ENCODE measurements at regions not wholly inside any gene's neighbourhood (a gene's known extent, or its start where the extent isn't known, plus 50 kb on each side); places are given as distances from the start of the nearest gene placed in this dataset.
A peak's percentile ranks its signal among the peaks of the same experiment; 100 is the strongest.

GRCh38 chr5:134063188-134063820 lies 51.2 kb upstream of the TCF7 start:
- Histone ChIP-seq H3K27me3 (ENCODE audit: control insufficient read depth, insufficient read depth) (no peaks in the 10 kb centered on the region), H3K9me3 (ENCODE audit: control insufficient read depth, low read length) (no peaks in the 10 kb centered on the region), H3K4me1 (ENCODE audit: control insufficient read depth, insufficient read depth, low read length) (no peaks in the 10 kb centered on the region), H3K27ac (ENCODE audit: low read length) (no peak overlapping the region), H3K4me3 (ENCODE audit: low read length) (no peak overlapping the region)
- 53% methylated on average over 3 of the region's 3 CpGs for WGBS
- DNase-seq (no peak), ATAC-seq (peak in 1 of 2 donors; percentile 47)
- intact Hi-C loops (cut with DNase I) = no loop called here

DNA sequence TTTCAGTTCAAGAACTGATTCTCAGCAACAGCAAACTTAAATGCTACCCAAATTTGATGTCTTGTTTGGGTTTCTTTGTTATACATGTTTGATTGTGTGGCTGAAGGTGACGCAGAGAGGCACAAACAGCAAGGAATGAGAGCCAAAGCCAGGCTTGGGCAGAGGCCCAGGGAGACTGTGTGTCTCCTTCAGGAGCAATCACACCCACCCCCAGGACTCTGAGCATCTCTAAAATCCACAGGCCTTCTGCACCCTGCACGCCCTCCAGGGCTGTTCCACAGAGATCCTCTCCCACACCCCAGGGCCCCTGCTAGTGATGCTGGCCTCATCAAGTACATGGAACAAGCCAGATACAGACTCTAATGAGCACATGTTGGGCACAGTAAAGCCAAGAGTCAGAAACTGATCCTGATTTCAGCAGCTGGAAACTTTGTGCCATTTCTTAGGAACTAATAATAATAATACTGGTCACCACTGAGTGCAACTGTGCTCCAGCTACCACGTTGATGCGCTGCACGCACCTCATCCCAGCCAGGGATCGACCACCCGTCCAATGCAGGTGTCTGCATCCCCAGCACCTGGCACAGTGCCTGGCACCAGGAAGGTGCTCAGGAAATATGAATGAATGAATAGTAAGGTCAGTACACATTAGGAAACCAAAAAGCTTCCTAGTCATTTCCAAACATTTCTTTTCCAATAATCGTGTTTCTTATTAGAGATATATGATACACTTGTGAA lies 54.6 kb upstream of the TCF7 start:
- no peak for DNase-seq
- H3K4me1 ChIP-seq (ENCODE audit: control insufficient read depth, insufficient read depth, low read length) = no peaks in the 10 kb centered on the region
- H3K27me3 ChIP-seq (ENCODE audit: control insufficient read depth, insufficient read depth) = no peaks in the 10 kb centered on the region
- 86% methylated on average over 8 of the region's 8 CpGs for WGBS
- H3K27ac ChIP-seq (ENCODE audit: low read length) = no peak overlapping the region
- H3K9me3 ChIP-seq (ENCODE audit: control insufficient read depth, low read length) = no peaks in the 10 kb centered on the region
- no peak overlapping the region for H3K4me3 ChIP-seq (ENCODE audit: low read length)
- intact Hi-C loops (cut with DNase I) = no loop called here
- ATAC-seq = no peak

GRCh38 chr5:134055015-134055414 lies 50.2 kb upstream of the VDAC1 start:
- intact Hi-C loops (cut with DNase I) = no loop called here
- WGBS = 94% methylated on average over 5 of the region's 5 CpGs

More at GRCh38 chr5:134055015-134055414, 50.2 kb upstream of the VDAC1 start:
- Histone ChIP-seq H3K27me3 (ENCODE audit: control insufficient read depth, insufficient read depth) (no peaks in the 10 kb centered on the region), H3K9me3 (ENCODE audit: control insufficient read depth, low read length) (no peaks in the 10 kb centered on the region), H3K4me3 (ENCODE audit: low read length) (no peak overlapping the region), H3K27ac (ENCODE audit: low read length) (no peak overlapping the region), H3K4me1 (ENCODE audit: control insufficient read depth, insufficient read depth, low read length) (no peaks in the 10 kb centered on the region)
- ATAC-seq (no peak), DNase-seq (no peak)
